HG03520 (cell line): ENCODE measurements at regions not wholly inside any gene's neighbourhood (a gene's known extent, or its start where the extent isn't known, plus 50 kb on each side); places are given as distances from the start of the nearest gene placed in this dataset.
"Not testable (repeated sequence)": the region's sequence is repeated elsewhere in the genome, so short reads cannot be mapped to it uniquely, and the experiment has no call there.

Source experiments
- ATAC-seq: cut with Tn5 transposase; IDR thresholded peaks from one replicate; pipeline ENCODE4 v1.9.1; 2021; ENCODE audit warnings: mild to moderate bottlenecking, moderate library complexity; ENCODE audit not compliant: unreplicated experiment

GRCh38 chr13:50225193-50226155, 210.2 kb downstream of the KCNRG start:
- ATAC-seq, result no peak

- peak; percentile 49 for ATAC-seq
Observed at GRCh38 chr13:50226515-50227155, 211.4 kb downstream of the KCNRG start.

- no peak for ATAC-seq
Observed at GRCh38 chr13:50227361-50227760, 212.1 kb downstream of the KCNRG start.

- no peak for ATAC-seq
Observed at GRCh38 chr13:50228527-50228926, 213.3 kb downstream of the KCNRG start.

- ATAC-seq, result no peak
Observed at GRCh38 chr13:50229960-50230661, 214.9 kb downstream of the KCNRG start.

- no peak for ATAC-seq
Observed at GRCh38 chr13:50230662-50230978, 215.4 kb downstream of the KCNRG start.

GRCh38 chr13:50233574-50233973, 218.3 kb downstream of the KCNRG start:
- ATAC-seq, result not testable (repeated sequence)

- no peak for ATAC-seq
Observed at GRCh38 chr13:50235604-50236342, 220.5 kb downstream of the KCNRG start.

- ATAC-seq, result peak; percentile 91
Observed at GRCh38 chr13:50236898-50237318, 221.7 kb downstream of the KCNRG start.

GRCh38 chr13:50238922-50239321, 223.7 kb downstream of the KCNRG start:
- ATAC-seq, result no peak

GRCh38 chr13:50241479-50241878, 226.2 kb downstream of the KCNRG start:
- no peak for ATAC-seq

- no peak for ATAC-seq
Observed at GRCh38 chr13:50243931-50244330, 228.7 kb downstream of the KCNRG start.

GRCh38 chr13:50244355-50244712, 229.1 kb downstream of the KCNRG start:
- peak; percentile 10 for ATAC-seq

GRCh38 chr13:50244713-50245574, 229.7 kb downstream of the KCNRG start:
- peak; percentile 93 for ATAC-seq

- no peak for ATAC-seq
Observed at GRCh38 chr13:50247223-50247622, 232.0 kb downstream of the KCNRG start.

- ATAC-seq, result no peak
Observed at GRCh38 chr13:50248516-50249143, 233.4 kb downstream of the KCNRG start.

- ATAC-seq, result no peak
Observed at GRCh38 chr13:50249144-50249521, 233.9 kb downstream of the KCNRG start.

GRCh38 chr13:50250401-50250800, 235.2 kb downstream of the KCNRG start:
- ATAC-seq, result no peak

GRCh38 chr13:50255639-50256038, 240.4 kb downstream of the KCNRG start:
- ATAC-seq, result no peak
